ENCODE measurements at regions not wholly inside any gene's neighbourhood (a gene's known extent, or its start where the extent isn't known, plus 50 kb on each side); places are given as distances from the start of the nearest gene placed in this dataset.
"Not testable (repeated sequence)": the region's sequence is repeated elsewhere in the genome, so short reads cannot be mapped to it uniquely, and the experiment has no call there.

GRCh38 chr7:112946350-112946749, 140.3 kb downstream of the GPR85 start:
- Histone ChIP-seq H3K56ac (ENCODE audit: low read length) (no peak overlapping the region), H3K27me3 (ENCODE audit: insufficient read depth, low read length, poor library complexity) (no peaks in the 10 kb centered on the region), H3K18ac (ENCODE audit: low read length) (no peak overlapping the region), H3K79me1 (ENCODE audit: low read length) (no peaks in the 10 kb centered on the region), H3K23ac (ENCODE audit: low read length) (no peak overlapping the region), H2BK15ac (replicated peaks; ENCODE audit: low read depth) (no peak overlapping the region), H3K27ac (ENCODE audit: low read depth, low read length) (no peak overlapping the region), H2AK5ac (ENCODE audit: low read length) (no peak overlapping the region), H2BK120ac (ENCODE audit: low read depth, low read length) (no peak overlapping the region), H3K9ac (ENCODE audit: low read length) (no peak overlapping the region), H3K79me2 (ENCODE audit: control insufficient read depth, insufficient read depth, low read length) (no peaks in the 10 kb centered on the region), H3K4me3 (ENCODE audit: low read length) (no peak overlapping the region), H3K4me2 (ENCODE audit: low read length) (no peak overlapping the region), H3K4me1 (ENCODE audit: control insufficient read depth, low read depth, low read length) (no peaks in the 10 kb centered on the region), H4K5ac (ENCODE audit: low read length) (no peak overlapping the region), H3K4ac (ENCODE audit: low read depth, low read length) (no peak overlapping the region), H4K8ac (ENCODE audit: low read depth, low read length) (no peak overlapping the region), H2BK5ac (ENCODE audit: low read length) (no peak overlapping the region), H3K36me3 (ENCODE audit: control insufficient read depth, insufficient read depth, low read length) (no peaks in the 10 kb centered on the region)
- no CpG with 5 or more reads among the region's 2 CpGs for WGBS (ENCODE audit: extremely low coverage, insufficient coverage, low lambda C conversion rate)
- no peak for DNase-seq

DNA sequence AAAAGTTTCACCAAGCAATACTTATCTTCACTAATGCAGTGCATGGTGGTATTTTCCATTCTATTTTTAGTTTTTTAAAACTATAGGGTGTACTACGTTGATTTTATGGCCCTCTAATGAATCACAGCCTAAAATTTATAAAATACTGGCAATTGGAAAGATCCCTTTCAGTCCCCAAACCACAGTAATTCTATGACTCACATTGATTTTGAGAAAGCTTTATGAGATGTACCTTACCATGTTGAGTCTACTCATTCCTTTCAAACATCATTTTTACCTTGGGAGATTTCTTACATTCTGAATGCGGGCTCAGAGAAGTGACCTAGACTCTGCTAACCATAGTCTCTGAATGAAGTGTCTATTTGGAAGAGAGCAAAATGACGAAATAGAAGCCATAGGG, 141.6 kb downstream of the GPR85 start:
- Histone ChIP-seq H3K4ac (ENCODE audit: low read depth, low read length) (no peak overlapping the region), H2BK5ac (ENCODE audit: low read length) (no peak overlapping the region), H3K36me3 (ENCODE audit: control insufficient read depth, insufficient read depth, low read length) (no peaks in the 10 kb centered on the region), H3K27ac (ENCODE audit: low read depth, low read length) (no peak overlapping the region), H3K4me1 (ENCODE audit: control insufficient read depth, low read depth, low read length) (peaks cover 3% of the 10 kb centered on the region), H3K23ac (ENCODE audit: low read length) (no peak overlapping the region), H2AK5ac (ENCODE audit: low read length) (no peak overlapping the region), H3K4me2 (ENCODE audit: low read length) (no peak overlapping the region), H3K56ac (ENCODE audit: low read length) (no peak overlapping the region), H3K4me3 (ENCODE audit: low read length) (no peak overlapping the region), H2BK15ac (replicated peaks; ENCODE audit: low read depth) (no peak overlapping the region), H3K79me1 (ENCODE audit: low read length) (no peaks in the 10 kb centered on the region), H4K8ac (ENCODE audit: low read depth, low read length) (no peak overlapping the region), H3K18ac (ENCODE audit: low read length) (no peak overlapping the region), H4K5ac (ENCODE audit: low read length) (no peak overlapping the region), H3K27me3 (ENCODE audit: insufficient read depth, low read length, poor library complexity) (no peaks in the 10 kb centered on the region), H2BK120ac (ENCODE audit: low read depth, low read length) (no peak overlapping the region), H3K79me2 (ENCODE audit: control insufficient read depth, insufficient read depth, low read length) (no peaks in the 10 kb centered on the region), H3K9ac (ENCODE audit: low read length) (no peak overlapping the region)
- no CpG with 5 or more reads among the region's 3 CpGs for WGBS (ENCODE audit: extremely low coverage, insufficient coverage, low lambda C conversion rate)
- DNase-seq = no peak

GRCh38 chr7:112942981-112943380, 143.6 kb downstream of the GPR85 start:
- Histone ChIP-seq H3K79me1 (ENCODE audit: low read length) (no peaks in the 10 kb centered on the region), H3K36me3 (ENCODE audit: control insufficient read depth, insufficient read depth, low read length) (no peaks in the 10 kb centered on the region), H4K5ac (ENCODE audit: low read length) (no peak overlapping the region), H3K18ac (ENCODE audit: low read length) (no peak overlapping the region), H3K9ac (ENCODE audit: low read length) (no peak overlapping the region), H3K4ac (ENCODE audit: low read depth, low read length) (no peak overlapping the region), H3K4me3 (ENCODE audit: low read length) (no peak overlapping the region), H3K4me1 (ENCODE audit: control insufficient read depth, low read depth, low read length) (peaks cover 3% of the 10 kb centered on the region), H2AK5ac (ENCODE audit: low read length) (no peak overlapping the region), H3K56ac (ENCODE audit: low read length) (no peak overlapping the region), H4K8ac (ENCODE audit: low read depth, low read length) (no peak overlapping the region), H3K27ac (ENCODE audit: low read depth, low read length) (no peak overlapping the region), H3K23ac (ENCODE audit: low read length) (no peak overlapping the region), H3K79me2 (ENCODE audit: control insufficient read depth, insufficient read depth, low read length) (no peaks in the 10 kb centered on the region), H2BK5ac (ENCODE audit: low read length) (no peak overlapping the region), H3K4me2 (ENCODE audit: low read length) (no peak overlapping the region), H3K27me3 (ENCODE audit: insufficient read depth, low read length, poor library complexity) (no peaks in the 10 kb centered on the region), H2BK120ac (ENCODE audit: low read depth, low read length) (no peak overlapping the region), H2BK15ac (replicated peaks; ENCODE audit: low read depth) (no peak overlapping the region)
- no CpG with 5 or more reads among the region's 1 CpG for WGBS (ENCODE audit: extremely low coverage, insufficient coverage, low lambda C conversion rate)
- no peak for DNase-seq

- H3K23ac ChIP-seq (ENCODE audit: low read length); H4K5ac ChIP-seq (ENCODE audit: low read length); H3K79me1 ChIP-seq (ENCODE audit: low read length); H3K4me1 ChIP-seq (ENCODE audit: control insufficient read depth, low read depth, low read length); H3K36me3 ChIP-seq (ENCODE audit: control insufficient read depth, insufficient read depth, low read length); H3K4me3 ChIP-seq (ENCODE audit: low read length); H3K56ac ChIP-seq (ENCODE audit: low read length); H3K9ac ChIP-seq (ENCODE audit: low read length); H2AK5ac ChIP-seq (ENCODE audit: low read length); H3K18ac ChIP-seq (ENCODE audit: low read length); DNase-seq; H3K4ac ChIP-seq (ENCODE audit: low read depth, low read length); H4K8ac ChIP-seq (ENCODE audit: low read depth, low read length); H2BK15ac ChIP-seq (replicated peaks; ENCODE audit: low read depth); H3K27me3 ChIP-seq (ENCODE audit: insufficient read depth, low read length, poor library complexity); H2BK120ac ChIP-seq (ENCODE audit: low read depth, low read length); H3K79me2 ChIP-seq (ENCODE audit: control insufficient read depth, insufficient read depth, low read length); H3K27ac ChIP-seq (ENCODE audit: low read depth, low read length); H3K4me2 ChIP-seq (ENCODE audit: low read length); H2BK5ac ChIP-seq (ENCODE audit: low read length): not testable (repeated sequence)
- WGBS (ENCODE audit: extremely low coverage, insufficient coverage, low lambda C conversion rate) = no CpG with 5 or more reads among the region's 6 CpGs
These were observed 144.5 kb downstream of the GPR85 start for GRCh38 chr7:112942125-112942524.

GRCh38 chr7:112940314-112940732, 146.3 kb downstream of the GPR85 start:
- H3K4me3 ChIP-seq (ENCODE audit: low read length) = peak overlapping the region; percentile 82
- H4K5ac ChIP-seq (ENCODE audit: low read length) = no peak overlapping the region
- no peak overlapping the region for H3K18ac ChIP-seq (ENCODE audit: low read length)
- no peak overlapping the region for H3K27ac ChIP-seq (ENCODE audit: low read depth, low read length)
- DNase-seq = peak; percentile 96
- H3K27me3 ChIP-seq (ENCODE audit: insufficient read depth, low read length, poor library complexity) = no peaks in the 10 kb centered on the region
- WGBS (ENCODE audit: extremely low coverage, insufficient coverage, low lambda C conversion rate) = no CpG with 5 or more reads among the region's 8 CpGs
- no peak overlapping the region for H3K4ac ChIP-seq (ENCODE audit: low read depth, low read length)
- H3K4me2 ChIP-seq (ENCODE audit: low read length) = peak overlapping the region; percentile 74
- H3K36me3 ChIP-seq (ENCODE audit: control insufficient read depth, insufficient read depth, low read length) = no peaks in the 10 kb centered on the region
- no peak overlapping the region for H2AK5ac ChIP-seq (ENCODE audit: low read length)
- no peak overlapping the region for H3K23ac ChIP-seq (ENCODE audit: low read length)
- peak overlapping the region; percentile 87 for H3K9ac ChIP-seq (ENCODE audit: low read length)
- H2BK15ac ChIP-seq (replicated peaks; ENCODE audit: low read depth) = no peak overlapping the region
- H3K79me2 ChIP-seq (ENCODE audit: control insufficient read depth, insufficient read depth, low read length) = peaks cover 3% of the 10 kb centered on the region
- no peak overlapping the region for H2BK120ac ChIP-seq (ENCODE audit: low read depth, low read length)
- no peak overlapping the region for H4K8ac ChIP-seq (ENCODE audit: low read depth, low read length)
- H3K4me1 ChIP-seq (ENCODE audit: control insufficient read depth, low read depth, low read length) = peaks cover 3% of the 10 kb centered on the region
- H3K79me1 ChIP-seq (ENCODE audit: low read length) = peaks cover 3% of the 10 kb centered on the region
- peak overlapping the region; percentile 74 for H2BK5ac ChIP-seq (ENCODE audit: low read length)
- H3K56ac ChIP-seq (ENCODE audit: low read length) = peak overlapping the region; percentile 93

GRCh38 chr7:112939574-112940313, 146.9 kb downstream of the GPR85 start:
- Histone ChIP-seq H3K4me3 (ENCODE audit: low read length) (peak overlapping the region; percentile 82), H3K4me1 (ENCODE audit: control insufficient read depth, low read depth, low read length) (peaks cover 3% of the 10 kb centered on the region), H3K18ac (ENCODE audit: low read length) (peak overlapping the region; percentile 53), H4K8ac (ENCODE audit: low read depth, low read length) (no peak overlapping the region), H3K4me2 (ENCODE audit: low read length) (peak overlapping the region; percentile 74), H3K79me1 (ENCODE audit: low read length) (peaks cover 3% of the 10 kb centered on the region), H3K79me2 (ENCODE audit: control insufficient read depth, insufficient read depth, low read length) (peaks cover 3% of the 10 kb centered on the region), H2BK120ac (ENCODE audit: low read depth, low read length) (no peak overlapping the region), H2BK15ac (replicated peaks; ENCODE audit: low read depth) (no peak overlapping the region), H2BK5ac (ENCODE audit: low read length) (peak overlapping the region; percentile 74), H4K5ac (ENCODE audit: low read length) (no peak overlapping the region), H3K23ac (ENCODE audit: low read length) (no peak overlapping the region), H3K9ac (ENCODE audit: low read length) (peak overlapping the region; percentile 87), H3K36me3 (ENCODE audit: control insufficient read depth, insufficient read depth, low read length) (no peaks in the 10 kb centered on the region), H3K4ac (ENCODE audit: low read depth, low read length) (no peak overlapping the region), H3K27ac (ENCODE audit: low read depth, low read length) (peak overlapping the region; percentile 61), H2AK5ac (ENCODE audit: low read length) (no peak overlapping the region), H3K27me3 (ENCODE audit: insufficient read depth, low read length, poor library complexity) (no peaks in the 10 kb centered on the region), H3K56ac (ENCODE audit: low read length) (peak overlapping the region; percentile 93)
- WGBS (ENCODE audit: extremely low coverage, insufficient coverage, low lambda C conversion rate) = no CpG with 5 or more reads among the region's 55 CpGs
- peak; percentile 100 for DNase-seq

All from mesendoderm (in vitro differentiated cells).